ENCODE measurements at regions not wholly inside any gene's neighbourhood (a gene's known extent, or its start where the extent isn't known, plus 50 kb on each side); places are given as distances from the start of the nearest gene placed in this dataset.

DNA sequence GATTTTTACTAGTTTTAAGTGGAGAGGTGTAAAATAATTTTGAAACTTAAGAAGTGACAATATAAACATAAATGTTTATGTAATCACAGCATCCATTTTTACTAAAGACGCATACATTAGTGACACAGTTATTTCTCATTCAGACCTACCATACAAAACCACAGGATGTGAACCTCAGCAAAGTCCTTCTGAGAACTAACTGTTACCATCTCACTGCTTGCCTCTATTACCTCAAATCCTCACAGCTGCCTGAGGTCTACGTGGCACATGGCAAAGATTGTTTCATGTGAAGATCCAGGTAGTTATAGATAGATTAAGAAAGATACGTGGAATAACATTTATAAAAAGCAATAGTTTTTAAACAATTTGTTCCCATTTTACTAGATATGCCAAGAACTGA is 189.0 kb downstream of the SLITRK2 start:
- ChIA-PET CTCF (ENCODE audit: low intra/inter-chr PET ratio, low total read pairs) (no interaction called here), POLR2A (no interaction called here)
- WGBS (ENCODE audit: low lambda C conversion rate): 35% methylated on average over 3 of the region's 3 CpGs
- DNase-seq (ENCODE audit: low spot score) (no peak), FAIRE-seq (no peak), ATAC-seq (no peak)
- H3K4me3 ChIP-seq (replicated peaks in 1 of 3; ENCODE audit: insufficient read depth in 1 of 3, low read depth in 2 of 3, low read length in 3 of 3): no peak overlapping the region
- BruUV-seq (replicated peaks): no TSS peak
- H3K36me3 ChIP-seq (replicated peaks in 1 of 2; ENCODE audit: control insufficient read depth in 1 of 2, insufficient read depth in 2 of 2, low read length in 2 of 2): no peaks in the 10 kb centered on the region
- H3K27ac ChIP-seq (ENCODE audit: extremely low read length, insufficient read depth, low read length): no peak overlapping the region
- H3K27me3 ChIP-seq (ENCODE audit: control insufficient read depth in 1 of 2, insufficient read depth in 2 of 2, low read length in 2 of 2): no peaks in the 10 kb centered on the region
- H3K79me2 ChIP-seq (ENCODE audit: insufficient read depth, low read length): no peaks in the 10 kb centered on the region
- H3K9ac ChIP-seq (ENCODE audit: insufficient read depth, low read depth, low read length): no peak overlapping the region
- H4K20me1 ChIP-seq (ENCODE audit: insufficient read depth, low read length): no peaks in the 10 kb centered on the region
- H2AFZ ChIP-seq (ENCODE audit: low read length): no peak overlapping the region
- intact Hi-C loops (cut with micrococcal nuclease; ENCODE audit: unreplicated experiment): no loop called here
- no peaks in the 10 kb centered on the region for H3K4me1 ChIP-seq (ENCODE audit: insufficient read depth, low read length)
- in situ Hi-C loops (cut with HindIII; ENCODE audit: extremely low pct_ligation_motif_present, low pct_unique_long_range_greater_than_20kb): no loop called here
- TF ChIP-seq HMGA1 (CRISPR knock-in tag; conservative IDR thresholded peaks at IDR 0.05): no peak
- no peak for TF ChIP-seq ZNF274 (CRISPR knock-in tag; IDR thresholded peaks at IDR 0.05)
- TF ChIP-seq, protein P1, sequence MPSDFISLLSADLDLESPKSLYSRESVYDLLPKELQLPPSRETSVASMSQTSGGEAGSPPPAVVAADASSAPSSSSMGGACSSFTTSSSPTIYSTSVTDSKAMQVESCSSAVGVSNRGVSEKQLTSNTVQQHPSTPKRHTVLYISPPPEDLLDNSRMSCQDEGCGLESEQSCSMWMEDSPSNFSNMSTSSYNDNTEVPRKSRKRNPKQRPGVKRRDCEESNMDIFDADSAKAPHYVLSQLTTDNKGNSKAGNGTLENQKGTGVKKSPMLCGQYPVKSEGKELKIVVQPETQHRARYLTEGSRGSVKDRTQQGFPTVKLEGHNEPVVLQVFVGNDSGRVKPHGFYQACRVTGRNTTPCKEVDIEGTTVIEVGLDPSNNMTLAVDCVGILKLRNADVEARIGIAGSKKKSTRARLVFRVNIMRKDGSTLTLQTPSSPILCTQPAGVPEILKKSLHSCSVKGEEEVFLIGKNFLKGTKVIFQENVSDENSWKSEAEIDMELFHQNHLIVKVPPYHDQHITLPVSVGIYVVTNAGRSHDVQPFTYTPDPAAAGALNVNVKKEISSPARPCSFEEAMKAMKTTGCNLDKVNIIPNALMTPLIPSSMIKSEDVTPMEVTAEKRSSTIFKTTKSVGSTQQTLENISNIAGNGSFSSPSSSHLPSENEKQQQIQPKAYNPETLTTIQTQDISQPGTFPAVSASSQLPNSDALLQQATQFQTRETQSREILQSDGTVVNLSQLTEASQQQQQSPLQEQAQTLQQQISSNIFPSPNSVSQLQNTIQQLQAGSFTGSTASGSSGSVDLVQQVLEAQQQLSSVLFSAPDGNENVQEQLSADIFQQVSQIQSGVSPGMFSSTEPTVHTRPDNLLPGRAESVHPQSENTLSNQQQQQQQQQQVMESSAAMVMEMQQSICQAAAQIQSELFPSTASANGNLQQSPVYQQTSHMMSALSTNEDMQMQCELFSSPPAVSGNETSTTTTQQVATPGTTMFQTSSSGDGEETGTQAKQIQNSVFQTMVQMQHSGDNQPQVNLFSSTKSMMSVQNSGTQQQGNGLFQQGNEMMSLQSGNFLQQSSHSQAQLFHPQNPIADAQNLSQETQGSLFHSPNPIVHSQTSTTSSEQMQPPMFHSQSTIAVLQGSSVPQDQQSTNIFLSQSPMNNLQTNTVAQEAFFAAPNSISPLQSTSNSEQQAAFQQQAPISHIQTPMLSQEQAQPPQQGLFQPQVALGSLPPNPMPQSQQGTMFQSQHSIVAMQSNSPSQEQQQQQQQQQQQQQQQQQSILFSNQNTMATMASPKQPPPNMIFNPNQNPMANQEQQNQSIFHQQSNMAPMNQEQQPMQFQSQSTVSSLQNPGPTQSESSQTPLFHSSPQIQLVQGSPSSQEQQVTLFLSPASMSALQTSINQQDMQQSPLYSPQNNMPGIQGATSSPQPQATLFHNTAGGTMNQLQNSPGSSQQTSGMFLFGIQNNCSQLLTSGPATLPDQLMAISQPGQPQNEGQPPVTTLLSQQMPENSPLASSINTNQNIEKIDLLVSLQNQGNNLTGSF (CRISPR knock-in tag; IDR thresholded peaks at IDR 0.05): no peak
- TF ChIP-seq NCOA2 (CRISPR knock-in tag; IDR thresholded peaks at IDR 0.05): no peak
- TF ChIP-seq, protein P2, sequence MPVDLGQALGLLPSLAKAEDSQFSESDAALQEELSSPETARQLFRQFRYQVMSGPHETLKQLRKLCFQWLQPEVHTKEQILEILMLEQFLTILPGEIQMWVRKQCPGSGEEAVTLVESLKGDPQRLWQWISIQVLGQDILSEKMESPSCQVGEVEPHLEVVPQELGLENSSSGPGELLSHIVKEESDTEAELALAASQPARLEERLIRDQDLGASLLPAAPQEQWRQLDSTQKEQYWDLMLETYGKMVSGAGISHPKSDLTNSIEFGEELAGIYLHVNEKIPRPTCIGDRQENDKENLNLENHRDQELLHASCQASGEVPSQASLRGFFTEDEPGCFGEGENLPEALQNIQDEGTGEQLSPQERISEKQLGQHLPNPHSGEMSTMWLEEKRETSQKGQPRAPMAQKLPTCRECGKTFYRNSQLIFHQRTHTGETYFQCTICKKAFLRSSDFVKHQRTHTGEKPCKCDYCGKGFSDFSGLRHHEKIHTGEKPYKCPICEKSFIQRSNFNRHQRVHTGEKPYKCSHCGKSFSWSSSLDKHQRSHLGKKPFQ (CRISPR knock-in tag; IDR thresholded peaks at IDR 0.05; ENCODE audit: insufficient replicate concordance): no peak
- TF ChIP-seq CEBPG (CRISPR knock-in tag; IDR thresholded peaks at IDR 0.05): no peak
- TF ChIP-seq HMG20B (CRISPR knock-in tag; conservative IDR thresholded peaks at IDR 0.05): no peak
- no peak for TF ChIP-seq POLR2A (IDR thresholded peaks at IDR 0.05; ENCODE audit: insufficient read depth in 1 of 2, low read depth in 2 of 2, low read length in 2 of 2)
- H3K4me2 ChIP-seq (ENCODE audit: low read depth, low read length): no peak overlapping the region
- peaks cover 17% of the 10 kb centered on the region; the same call in 1 of the 2 replicates for H3K9me3 ChIP-seq (ENCODE audit: low read length)
